Gastroesophageal sphincter (tissue), 4 donors: ENCODE measurements at regions not wholly inside any gene's neighbourhood (a gene's known extent, or its start where the extent isn't known, plus 50 kb on each side); places are given as distances from the start of the nearest gene placed in this dataset.
"Not testable (repeated sequence)": the region's sequence is repeated elsewhere in the genome, so short reads cannot be mapped to it uniquely, and the experiment has no call there.

Experiments used
- ATAC-seq: fragments of 150-250 bp; one replicate; pipeline ENCODE4 v1.9.1; 2016; ENCODE audit warnings: mild to moderate bottlenecking, moderate library complexity
- H3K27ac ChIP-seq, 4 donors: fragments of 200-600 bp; sonication (generic) in 3 of 4; 1 replicate in 3 of 4; 2 replicates in 1 of 4; pipeline ENCODE4 v1.5.1; 2016 to 2019
- H3K27me3 ChIP-seq: fragments of 200-600 bp; sonication (generic); one replicate; pipeline ENCODE4 v1.5.1; 2019
- H3K36me3 ChIP-seq, 2 donors: fragments of 200-600 bp; sonication (generic); one replicate each; pipeline ENCODE4 v1.5.1; 2019; ENCODE audit warnings: control low read depth in 1 of 2
- H3K4me1 ChIP-seq, 3 donors: fragments of 200-600 bp; sonication (generic); 1 replicate in 2 of 3; 2 replicates in 1 of 3; pipeline ENCODE4 v1.5.1; 2016 to 2019; ENCODE audit warnings: control low read depth in 2 of 3
- H3K4me3 ChIP-seq, 2 donors: fragments of 200-600 bp; sonication (generic); one replicate each; pipeline ENCODE4 v1.5.1; 2019; ENCODE audit warnings: mild to moderate bottlenecking in 1 of 2, moderate library complexity in 1 of 2
- H3K9me3 ChIP-seq, 3 donors: fragments of 200-600 bp; sonication (generic); one replicate each; pipeline ENCODE4 v1.5.1; 2017 to 2019; ENCODE audit warnings: control low read depth in 2 of 3
- CTCF ChIP-seq, 4 experiments: fragments of 200-600 bp in 2 of 4; fragments of 450-650 bp in 2 of 4; sonication (generic) in 1 of 4; IDR thresholded peaks; one replicate each; pipeline ENCODE4 v1.5.1; 2017 to 2019; ENCODE audit warnings: antibody characterized with exemption in 4 of 4, mild to moderate bottlenecking in 2 of 4, moderate library complexity in 2 of 4
- EP300 ChIP-seq: sonication (generic); formaldehyde crosslinking; IDR thresholded peaks from one replicate; pipeline ENCODE4 v1.6.1; 2017; ENCODE audit warnings: antibody characterized with exemption, mild to moderate bottlenecking
- POLR2A ChIP-seq, 2 donors: fragments of 450-650 bp; IDR thresholded peaks; one replicate each; pipeline ENCODE4 v1.6.1; 2017; ENCODE audit warnings: antibody characterized with exemption in 2 of 2, mild to moderate bottlenecking in 2 of 2, moderate library complexity in 1 of 2
- POLR2AphosphoS5 ChIP-seq: sonication (generic); formaldehyde crosslinking; IDR thresholded peaks from one replicate; pipeline ENCODE4 v1.6.1; 2017; ENCODE audit warnings: antibody characterized with exemption
- WGBS, 2 donors: methylation state at CpG; one replicate each; pipeline ENCODE4 v1.1.5; 2018; ENCODE audit warnings: low coverage in 1 of 2; 5-methylcytosine and 5-hydroxymethylcytosine counted together

DNA sequence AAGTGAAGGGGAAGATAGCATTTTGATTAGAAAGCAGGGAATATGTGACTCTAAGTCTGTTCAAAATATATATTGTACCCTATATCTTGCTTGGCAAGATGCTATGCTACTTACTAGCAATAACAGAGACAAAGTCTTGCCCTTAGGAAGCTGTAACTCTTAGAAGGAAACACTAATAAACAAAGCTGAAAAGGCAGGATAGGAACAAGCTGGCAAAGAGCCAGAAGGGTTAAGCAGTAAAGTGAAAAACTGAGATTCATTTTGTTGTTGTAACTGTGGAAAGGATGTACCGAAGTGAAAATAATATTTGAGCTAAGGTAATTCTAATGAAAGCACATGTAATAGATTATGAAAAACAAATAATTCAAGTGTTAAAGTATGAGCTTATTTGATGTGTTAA is 527.1 kb upstream of the FLRT2 start:
- Histone ChIP-seq H3K27me3 (no peaks in the 10 kb centered on the region), H3K4me3 (no peak overlapping the region), H3K27ac (no peak overlapping the region), H3K4me1 (no peaks in the 10 kb centered on the region), H3K36me3 (no peaks in the 10 kb centered on the region), H3K9me3 (no peaks in the 10 kb centered on the region)
- TF ChIP-seq POLR2A (IDR thresholded peaks at IDR 0.05): no peak
- no peak for TF ChIP-seq CTCF (IDR thresholded peaks at IDR 0.05)
- TF ChIP-seq POLR2AphosphoS5: no peak
- TF ChIP-seq EP300: no peak
- 50 to 61% methylated on average over 1 of the region's 1 CpG for WGBS, 2 donors
- no peak for ATAC-seq

GRCh38 chr14:85003805-85004204 is 526.1 kb upstream of the FLRT2 start:
- Histone ChIP-seq H3K4me1 (no peaks in the 10 kb centered on the region), H3K9me3 (no peaks in the 10 kb centered on the region), H3K27ac (no peak overlapping the region), H3K36me3 (no peaks in the 10 kb centered on the region), H3K27me3 (no peaks in the 10 kb centered on the region), H3K4me3 (no peak overlapping the region)
- ATAC-seq: no peak
- no peak for TF ChIP-seq EP300
- TF ChIP-seq POLR2A (IDR thresholded peaks at IDR 0.05): no peak
- TF ChIP-seq POLR2AphosphoS5: no peak
- no peak for TF ChIP-seq CTCF (IDR thresholded peaks at IDR 0.05)

DNA sequence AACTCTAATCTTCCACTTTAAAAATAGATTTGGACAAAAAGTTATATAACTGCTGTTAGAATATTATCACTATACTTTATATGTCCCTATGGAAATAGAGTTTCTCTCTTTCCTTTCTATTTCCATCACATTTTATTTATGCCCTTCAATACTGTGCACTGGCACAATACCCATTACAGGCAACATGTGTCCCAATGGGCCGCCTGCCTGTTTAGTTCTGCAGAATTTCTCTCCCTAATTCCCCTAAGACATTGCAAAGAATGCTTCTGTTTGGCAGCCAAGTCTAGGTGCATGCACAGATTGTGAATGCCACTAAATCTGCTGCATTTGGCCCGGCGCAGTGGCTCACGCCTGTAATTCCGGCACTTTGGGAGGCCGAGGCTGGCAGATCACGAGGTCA is 520.4 kb upstream of the FLRT2 start:
- Histone ChIP-seq H3K4me1 (no peaks in the 10 kb centered on the region), H3K36me3 (no peaks in the 10 kb centered on the region), H3K4me3 (no peak overlapping the region), H3K27ac (no peak overlapping the region), H3K27me3 (no peaks in the 10 kb centered on the region), H3K9me3 (no peaks in the 10 kb centered on the region)
- no peak for TF ChIP-seq CTCF (IDR thresholded peaks at IDR 0.05)
- no peak for TF ChIP-seq POLR2A (IDR thresholded peaks at IDR 0.05)
- no peak for TF ChIP-seq EP300
- no peak for TF ChIP-seq POLR2AphosphoS5
- WGBS, 2 donors: 86 to 100% methylated on average over 1 to 2 of the region's 7 CpGs
- no peak for ATAC-seq

- no peaks in the 10 kb centered on the region for H3K27me3 ChIP-seq
- no peaks in the 10 kb centered on the region for H3K36me3 ChIP-seq
- 70 to 100% methylated on average over 1 of the region's 1 CpG for WGBS, 2 donors
- H3K4me3 ChIP-seq: no peak overlapping the region
- TF ChIP-seq CTCF (IDR thresholded peaks at IDR 0.05): no peak
- no peak for ATAC-seq
- no peak overlapping the region for H3K27ac ChIP-seq
- no peaks in the 10 kb centered on the region for H3K4me1 ChIP-seq
- H3K9me3 ChIP-seq: no peaks in the 10 kb centered on the region
These were observed 519.8 kb upstream of the FLRT2 start for GRCh38 chr14:85010186-85010585.

GRCh38 chr14:85016496-85016895 is 513.4 kb upstream of the FLRT2 start:
- no peaks in the 10 kb centered on the region for H3K4me1 ChIP-seq
- WGBS, 2 donors: 20 to 31% methylated on average over 1 of the region's 1 CpG
- H3K36me3 ChIP-seq: no peaks in the 10 kb centered on the region
- TF ChIP-seq POLR2A (IDR thresholded peaks at IDR 0.05) (no peak), EP300 (no peak), POLR2AphosphoS5 (no peak), CTCF (IDR thresholded peaks at IDR 0.05) (no peak)
- H3K9me3 ChIP-seq: peaks cover 0 to 5% (median 0%) of the 10 kb centered on the region in 3 donors
- H3K27me3 ChIP-seq: no peaks in the 10 kb centered on the region
- H3K27ac ChIP-seq: no peak overlapping the region
- no peak for ATAC-seq
- H3K4me3 ChIP-seq: no peak overlapping the region

- peaks cover 0 to 20% (median 0%) of the 10 kb centered on the region in 3 donors for H3K9me3 ChIP-seq
- 76% methylated on average over 4 of the region's 7 CpGs; no CpG with 5 or more reads in 1 of the 2 donors for WGBS, 2 donors
- not testable (repeated sequence) for H3K4me1 ChIP-seq, H3K4me3 ChIP-seq, H3K36me3 ChIP-seq, H3K27me3 ChIP-seq, ATAC-seq, H3K27ac ChIP-seq
These were observed 506.1 kb upstream of the FLRT2 start for GRCh38 chr14:85023866-85024265.
